Loucy (cell line): ENCODE measurements at regions not wholly inside any gene's neighbourhood (a gene's known extent, or its start where the extent isn't known, plus 50 kb on each side); places are given as distances from the start of the nearest gene placed in this dataset.

Experiments
- EZH2phosphoT487 ChIP-seq: fragments of 200-600 bp; IDR thresholded peaks from 2 replicates; pipeline ENCODE4 v1.6.1; 2018; ENCODE audit warnings: antibody characterized with exemption, mild to moderate bottlenecking, moderate library complexity, borderline replicate concordance
- TF ChIP-seq, protein P1 (sequence below): fragments of 200-600 bp; sonication (generic); conservative IDR thresholded peaks from 2 replicates; pipeline ENCODE4 v1.5.1; 2014; ENCODE audit warnings: mild to moderate bottlenecking, antibody characterized with exemption, low read length

DNA sequence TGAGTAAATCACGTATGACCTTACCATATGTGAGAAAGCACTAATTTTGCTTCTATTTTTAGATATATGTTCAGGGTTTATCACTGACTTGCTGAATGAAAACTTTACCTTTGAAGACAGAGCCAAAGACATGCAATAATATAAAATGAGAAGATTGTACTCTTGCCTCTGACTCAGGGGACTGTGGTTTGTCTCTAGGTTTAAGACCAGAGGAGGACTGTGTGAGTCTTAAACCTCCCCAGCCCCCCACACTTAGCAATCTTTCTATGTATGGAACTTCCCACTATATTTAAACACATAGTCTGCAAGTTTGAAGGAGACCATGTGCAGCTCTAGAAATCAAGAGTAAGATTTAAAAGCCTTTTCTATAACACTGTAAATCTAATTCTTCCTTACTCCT, 368.7 kb upstream of the FAM241A start:
- TF ChIP-seq, protein P1, sequence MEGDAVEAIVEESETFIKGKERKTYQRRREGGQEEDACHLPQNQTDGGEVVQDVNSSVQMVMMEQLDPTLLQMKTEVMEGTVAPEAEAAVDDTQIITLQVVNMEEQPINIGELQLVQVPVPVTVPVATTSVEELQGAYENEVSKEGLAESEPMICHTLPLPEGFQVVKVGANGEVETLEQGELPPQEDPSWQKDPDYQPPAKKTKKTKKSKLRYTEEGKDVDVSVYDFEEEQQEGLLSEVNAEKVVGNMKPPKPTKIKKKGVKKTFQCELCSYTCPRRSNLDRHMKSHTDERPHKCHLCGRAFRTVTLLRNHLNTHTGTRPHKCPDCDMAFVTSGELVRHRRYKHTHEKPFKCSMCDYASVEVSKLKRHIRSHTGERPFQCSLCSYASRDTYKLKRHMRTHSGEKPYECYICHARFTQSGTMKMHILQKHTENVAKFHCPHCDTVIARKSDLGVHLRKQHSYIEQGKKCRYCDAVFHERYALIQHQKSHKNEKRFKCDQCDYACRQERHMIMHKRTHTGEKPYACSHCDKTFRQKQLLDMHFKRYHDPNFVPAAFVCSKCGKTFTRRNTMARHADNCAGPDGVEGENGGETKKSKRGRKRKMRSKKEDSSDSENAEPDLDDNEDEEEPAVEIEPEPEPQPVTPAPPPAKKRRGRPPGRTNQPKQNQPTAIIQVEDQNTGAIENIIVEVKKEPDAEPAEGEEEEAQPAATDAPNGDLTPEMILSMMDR = no peak
- TF ChIP-seq EZH2phosphoT487 = no peak
